HepG2 (cell line): ENCODE measurements at regions not wholly inside any gene's neighbourhood (a gene's known extent, or its start where the extent isn't known, plus 50 kb on each side); places are given as distances from the start of the nearest gene placed in this dataset.

Experiments used
- ATAC-seq: fragments of 200-7000 bp; cut with Tn5 transposase; 3 replicates; pipeline ENCODE4 v1.9.1; 2020; ENCODE audit warnings: mild to moderate bottlenecking, moderate library complexity
- BruUV-seq: library from RNA; stranded (reverse); fragments of 400-500 nt; replicated peaks from 2 replicates; lab custom pipeline; 2021; lab: Mats Ljungman, UMichigan
- CTCF ChIA-PET: fragments of 300-600 bp; formaldehyde crosslinking; extraction: SDS; loops from one replicate; lab custom pipeline; 2021; ENCODE audit warnings: low total read pairs, inconsistent platforms, low intra/inter-chr PET ratio; lab: Yijun Ruan, JAX
- POLR2A ChIA-PET: fragments of 350-600 bp; sonication (Branson Sonifier 250); formaldehyde crosslinking; loops from one replicate; lab custom pipeline; 2020; ENCODE audit warnings: antibody characterized with exemption, inconsistent platforms; lab: Yijun Ruan, JAX
- DNase-seq: peaks from one replicate; pipeline ENCODE4 v3.0.0-alpha.2; 2015; ENCODE audit warnings: low spot score
- FAIRE-seq: peaks from 3 replicates; lab custom pipeline; 2011; peaks lifted over from hg19 to GRCh38; lab: Jason Lieb, UNC
- H2AFZ ChIP-seq: one replicate; pipeline ENCODE4 v1.6.1; 2011; ENCODE audit warnings: low read length, inconsistent platforms
- H3K27ac ChIP-seq: fragments of 300-600 bp; 3 replicates; pipeline ENCODE4 v1.8.0; 2011; ENCODE audit warnings: mixed run types, mild to moderate bottlenecking, mixed read lengths, low read length, inconsistent platforms; ENCODE audit not compliant: insufficient read depth; ENCODE audit errors: extremely low read length
- H3K27me3 ChIP-seq, 2 experiments: fragments of 200-600 bp in 1 of 2; 2 replicates in 1 of 2; 3 replicates in 1 of 2; pipeline versions ENCODE4 v1.6.0 to v1.8.0; 2011; ENCODE audit warnings: low read length in 2 of 2, mild to moderate bottlenecking in 2 of 2, moderate library complexity in 2 of 2, inconsistent platforms in 1 of 2; ENCODE audit not compliant: insufficient read depth in 2 of 2, control insufficient read depth in 1 of 2
- H3K36me3 ChIP-seq, 2 experiments: fragments of 200-600 bp in 1 of 2; replicated peaks in 1 of 2; 2 replicates in 1 of 2; 3 replicates in 1 of 2; pipeline versions ENCODE4 v1.5.1 to v1.8.0; 2011; ENCODE audit warnings: low read length in 2 of 2, inconsistent platforms in 1 of 2; ENCODE audit not compliant: insufficient read depth in 2 of 2, control insufficient read depth in 1 of 2
- H3K4me1 ChIP-seq: 2 replicates; pipeline ENCODE4 v1.5.1; 2012; ENCODE audit warnings: low read length, inconsistent platforms; ENCODE audit not compliant: insufficient read depth
- H3K4me2 ChIP-seq: 2 replicates; pipeline ENCODE4 v1.6.0; 2011; ENCODE audit warnings: low read depth, low read length, inconsistent platforms
- H3K4me3 ChIP-seq, 3 experiments: fragments of 200-600 bp in 1 of 3; sonication (generic), shearing (Covaris generic) in 1 of 3; replicated peaks in 1 of 3; 2 replicates each; pipeline ENCODE4 v1.5.1; 2011 to 2016; ENCODE audit warnings: low read length in 3 of 3, inconsistent platforms in 2 of 3, low read depth in 2 of 3, mild to moderate bottlenecking in 2 of 3, control low read depth in 1 of 3, mixed read lengths in 1 of 3; ENCODE audit not compliant: insufficient read depth in 1 of 3
- H3K79me2 ChIP-seq: one replicate; pipeline ENCODE4 v1.6.1; 2011; ENCODE audit warnings: low read length, inconsistent platforms; ENCODE audit not compliant: insufficient read depth
- H3K9ac ChIP-seq: 2 replicates; pipeline ENCODE4 v1.6.0; 2011; ENCODE audit warnings: mild to moderate bottlenecking, low read depth, low read length, inconsistent platforms; ENCODE audit not compliant: insufficient read depth
- H3K9me3 ChIP-seq: 2 replicates; pipeline ENCODE4 v1.5.1; 2012; ENCODE audit warnings: mild to moderate bottlenecking, low read length
- H4K20me1 ChIP-seq: 2 replicates; pipeline ENCODE4 v1.6.0; 2011; ENCODE audit warnings: inconsistent platforms, mild to moderate bottlenecking, low read length, moderate library complexity; ENCODE audit not compliant: insufficient read depth
- BHLHE40 ChIP-seq: IDR thresholded peaks from 2 replicates; pipeline ENCODE4 v1.6.1; 2011; ENCODE audit warnings: low read length, improper control_type of control experiment
- GATA4 ChIP-seq: sonication (generic); IDR thresholded peaks from 2 replicates; pipeline ENCODE4 v1.6.1; 2016; ENCODE audit warnings: antibody characterized with exemption, low read depth, borderline replicate concordance
- HDAC6 ChIP-seq: fragments of 200-600 bp; sonication (generic); IDR thresholded peaks from 2 replicates; pipeline ENCODE4 v1.7.0; 2017; ENCODE audit warnings: mild to moderate bottlenecking, antibody characterized with exemption, low read length, low read depth
- HNF1B ChIP-seq: sonication (generic); formaldehyde crosslinking; IDR thresholded peaks from 2 replicates; pipeline ENCODE4 v1.5.1; 2020; ENCODE audit warnings: mild to moderate bottlenecking, moderate library complexity, missing genetic modification reagents
- HOXA9 ChIP-seq: sonication (generic); formaldehyde crosslinking; IDR thresholded peaks from 2 replicates; pipeline ENCODE4 v1.8.1; 2022; ENCODE audit warnings: missing genetic modification reagents, mild to moderate bottlenecking, moderate library complexity, borderline replicate concordance
- KLF12 ChIP-seq: sonication (generic); formaldehyde crosslinking; IDR thresholded peaks from 2 replicates; pipeline ENCODE4 v1.4.0; 2020; ENCODE audit warnings: missing genetic modification reagents, borderline replicate concordance
- MED13 ChIP-seq: sonication (generic); formaldehyde crosslinking; IDR thresholded peaks from 2 replicates; pipeline ENCODE4 v1.5.0; 2020; ENCODE audit warnings: missing genetic modification reagents
- MTA3 ChIP-seq: sonication (generic); formaldehyde crosslinking; IDR thresholded peaks from 2 replicates; pipeline ENCODE4 v1.4.0; 2020; ENCODE audit warnings: missing genetic modification reagents
- ZFAT ChIP-seq: sonication (generic); formaldehyde crosslinking; conservative IDR thresholded peaks from 2 replicates; pipeline ENCODE4 v1.8.1; 2023; ENCODE audit warnings: missing genetic modification reagents, inconsistent platforms
- ZNF281 ChIP-seq: sonication (generic); formaldehyde crosslinking; IDR thresholded peaks from 2 replicates; pipeline ENCODE4 v1.4.0; 2020; ENCODE audit warnings: missing genetic modification reagents, borderline replicate concordance
- ZNF354B ChIP-seq: sonication (generic); formaldehyde crosslinking; IDR thresholded peaks from 2 replicates; pipeline ENCODE4 v1.8.0; 2022; ENCODE audit warnings: mild to moderate bottlenecking, missing genetic modification reagents
- ZNF367 ChIP-seq: sonication (generic); formaldehyde crosslinking; IDR thresholded peaks from 2 replicates; pipeline ENCODE4 v1.4.0; 2020; ENCODE audit warnings: missing genetic modification reagents, borderline replicate concordance
- ZNF430 ChIP-seq: sonication (generic); formaldehyde crosslinking; IDR thresholded peaks from 2 replicates; pipeline ENCODE4 v1.9.0; 2021; ENCODE audit warnings: mild to moderate bottlenecking, missing genetic modification reagents
- ZNF431 ChIP-seq: sonication (generic); formaldehyde crosslinking; IDR thresholded peaks from 2 replicates; pipeline ENCODE4 v1.9.0; 2022; ENCODE audit warnings: missing genetic modification reagents, low read depth, mild to moderate bottlenecking, borderline replicate concordance
- ZNF784 ChIP-seq: sonication (generic); formaldehyde crosslinking; IDR thresholded peaks from 2 replicates; pipeline ENCODE4 v1.5.1; 2020; ENCODE audit warnings: missing genetic modification reagents, mild to moderate bottlenecking, borderline replicate concordance
- ZNF879 ChIP-seq: sonication (generic); formaldehyde crosslinking; IDR thresholded peaks from 2 replicates; pipeline ENCODE4 v1.8.1; 2023; ENCODE audit warnings: missing genetic modification reagents
- WGBS: methylation state at CpG from one replicate; pipeline ENCODE4 v1.1.6; 2017; ENCODE audit warnings: low lambda C conversion rate; 5-methylcytosine and 5-hydroxymethylcytosine counted together
- in situ Hi-C: cut with HindIII; loops from 2 replicates; pipeline ENCODE4 v1.10.0; 2017; ENCODE audit warnings: low pct_unique_long_range_greater_than_20kb; ENCODE audit not compliant: extremely low pct_ligation_motif_present
- intact Hi-C: fragments of 100-400 bp; cut with micrococcal nuclease; formaldehyde crosslinking; loops from one replicate; pipeline ENCODE4 v1.10.0; 2022; ENCODE audit not compliant: unreplicated experiment

- Histone ChIP-seq H3K4me1 (no peaks in the 10 kb centered on the region), H3K36me3 (no peaks in the 10 kb centered on the region), H3K9me3 (no peaks in the 10 kb centered on the region), H3K79me2 (no peaks in the 10 kb centered on the region), H3K4me2 (no peak overlapping the region), H4K20me1 (no peaks in the 10 kb centered on the region), H3K9ac (no peak overlapping the region), H3K27ac (no peak overlapping the region), H3K4me3 (no peak overlapping the region), H2AFZ (no peak overlapping the region), H3K27me3 (no peaks in the 10 kb centered on the region; a peak in 1 of 5 replicates)
- DNase-seq (no peak), ATAC-seq (no peak), FAIRE-seq (no peak)
- WGBS: 63% methylated on average over 5 of the region's 5 CpGs
- TF ChIP-seq HNF1B (CRISPR knock-in tag): no peak
- no peak for TF ChIP-seq GATA4
- no peak for TF ChIP-seq ZNF879
- TF ChIP-seq ZNF281: no peak
- no peak for TF ChIP-seq KLF12 (CRISPR knock-in tag)
- TF ChIP-seq ZNF784: no peak
- TF ChIP-seq ZFAT (CRISPR knock-in tag): no peak
- no peak for TF ChIP-seq HOXA9 (CRISPR knock-in tag)
- TF ChIP-seq HDAC6: no peak
- no peak for TF ChIP-seq ZNF367 (CRISPR knock-in tag)
- no peak for TF ChIP-seq BHLHE40
- TF ChIP-seq MED13 (CRISPR knock-in tag): no peak
- TF ChIP-seq ZNF430 (CRISPR knock-in tag): no peak
- TF ChIP-seq ZNF354B (CRISPR knock-in tag): no peak
- TF ChIP-seq ZNF431 (CRISPR knock-in tag): no peak
- TF ChIP-seq MTA3 (CRISPR knock-in tag): no peak
- CTCF ChIA-PET: no interaction called here
- intact Hi-C loops: no loop called here
- BruUV-seq: no TSS peak
- in situ Hi-C loops: no loop called here
- POLR2A ChIA-PET: no interaction called here
Measured at GRCh38 chr1:178664278-178664677, 60.8 kb upstream of the RALGPS2 start.
